Ascending aorta (tissue), 2 donors: ENCODE measurements at regions not wholly inside any gene's neighbourhood (a gene's known extent, or its start where the extent isn't known, plus 50 kb on each side); places are given as distances from the start of the nearest gene placed in this dataset.

ENCODE experiments used
- DNase-seq, 2 donors: peaks; one replicate each; pipeline ENCODE4 v3.0.0-alpha.2; 2019; ENCODE audit warnings: low spot score in 2 of 2
- H3K27ac ChIP-seq, 2 donors: fragments of 200-600 bp; sonication (generic); one replicate each; pipeline ENCODE4 v1.5.1; 2016 to 2017; ENCODE audit warnings: mild to moderate bottlenecking in 1 of 2
- H3K27me3 ChIP-seq: fragments of 200-600 bp; sonication (generic); one replicate; pipeline ENCODE4 v1.5.1; 2017
- H3K36me3 ChIP-seq, 2 donors: fragments of 200-600 bp; sonication (generic); one replicate each; pipeline ENCODE4 v1.5.1; 2016
- H3K4me1 ChIP-seq, 2 donors: fragments of 200-600 bp; sonication (generic); one replicate each; pipeline ENCODE4 v1.5.1; 2016 to 2017; ENCODE audit warnings: mild to moderate bottlenecking in 1 of 2
- H3K4me3 ChIP-seq, 2 donors: fragments of 200-600 bp; sonication (generic); one replicate each; pipeline ENCODE4 v1.5.1; 2016 to 2017; ENCODE audit warnings: mild to moderate bottlenecking in 1 of 2
- H3K9me3 ChIP-seq, 2 donors: fragments of 200-600 bp; sonication (generic); one replicate each; pipeline ENCODE4 v1.5.1; 2016
- intact Hi-C: fragments of 100-400 bp; cut with DNase I; formaldehyde crosslinking; loops from one replicate; pipeline ENCODE4 v1.15.1; 2023
- TF ChIP-seq, protein P1 (sequence below), 3 experiments: fragments of 200-600 bp in 2 of 3; fragments of 450-650 bp in 1 of 3; sonication (generic) in 2 of 3; IDR thresholded peaks; one replicate each; pipeline ENCODE4 v1.5.1; 2016 to 2019; ENCODE audit warnings: antibody characterized with exemption in 3 of 3, mild to moderate bottlenecking in 1 of 3, moderate library complexity in 1 of 3

DNA sequence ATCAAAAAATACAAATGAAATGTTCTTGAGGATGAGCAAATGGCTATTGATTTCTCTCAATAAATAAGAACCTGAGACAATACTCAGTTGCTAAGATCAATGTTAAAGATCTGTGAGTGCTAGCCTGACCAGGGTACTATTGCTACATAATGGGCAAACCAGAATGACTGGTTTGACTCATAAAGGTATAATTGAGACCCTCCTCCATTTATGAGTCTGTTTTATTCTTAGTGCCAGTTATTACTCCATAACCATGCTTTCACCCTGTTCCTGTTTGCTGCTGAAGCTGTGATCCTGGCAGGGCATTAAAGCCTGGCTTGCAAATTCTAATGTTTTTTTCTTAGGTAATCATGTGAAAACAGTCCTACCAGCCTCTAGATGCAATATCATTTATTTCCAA, 56.6 kb upstream of the PPM1B start:
- intact Hi-C loops, result no loop called here

DNA sequence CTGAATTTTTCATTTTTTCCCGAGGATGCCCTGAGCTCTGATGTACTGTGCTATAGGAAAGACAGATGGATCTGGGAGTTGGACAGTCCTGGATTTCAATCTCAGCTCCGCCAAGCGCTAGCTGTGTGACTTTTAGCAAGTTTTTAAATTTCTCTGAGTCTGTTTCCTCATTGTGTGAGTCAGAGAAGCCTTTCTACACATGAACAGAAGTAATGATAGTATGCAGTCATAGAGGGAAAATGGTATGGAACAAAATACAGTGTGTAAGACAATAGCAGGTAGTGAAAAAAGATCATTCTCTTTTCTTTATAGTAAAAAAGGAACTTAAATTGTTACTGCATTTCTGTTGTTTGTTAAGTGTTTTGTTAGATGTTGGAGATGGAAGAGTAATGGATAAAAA, 52.4 kb upstream of the PPM1B start:
- Histone ChIP-seq H3K4me3 (no peak overlapping the region), H3K36me3 (no peaks in the 10 kb centered on the region), H3K9me3 (no peaks in the 10 kb centered on the region), H3K27me3 (no peaks in the 10 kb centered on the region), H3K27ac (no peak overlapping the region), H3K4me1 (no peaks in the 10 kb centered on the region)
- DNase-seq, result no peak
- intact Hi-C loops, result no loop called here
- TF ChIP-seq, protein P1, sequence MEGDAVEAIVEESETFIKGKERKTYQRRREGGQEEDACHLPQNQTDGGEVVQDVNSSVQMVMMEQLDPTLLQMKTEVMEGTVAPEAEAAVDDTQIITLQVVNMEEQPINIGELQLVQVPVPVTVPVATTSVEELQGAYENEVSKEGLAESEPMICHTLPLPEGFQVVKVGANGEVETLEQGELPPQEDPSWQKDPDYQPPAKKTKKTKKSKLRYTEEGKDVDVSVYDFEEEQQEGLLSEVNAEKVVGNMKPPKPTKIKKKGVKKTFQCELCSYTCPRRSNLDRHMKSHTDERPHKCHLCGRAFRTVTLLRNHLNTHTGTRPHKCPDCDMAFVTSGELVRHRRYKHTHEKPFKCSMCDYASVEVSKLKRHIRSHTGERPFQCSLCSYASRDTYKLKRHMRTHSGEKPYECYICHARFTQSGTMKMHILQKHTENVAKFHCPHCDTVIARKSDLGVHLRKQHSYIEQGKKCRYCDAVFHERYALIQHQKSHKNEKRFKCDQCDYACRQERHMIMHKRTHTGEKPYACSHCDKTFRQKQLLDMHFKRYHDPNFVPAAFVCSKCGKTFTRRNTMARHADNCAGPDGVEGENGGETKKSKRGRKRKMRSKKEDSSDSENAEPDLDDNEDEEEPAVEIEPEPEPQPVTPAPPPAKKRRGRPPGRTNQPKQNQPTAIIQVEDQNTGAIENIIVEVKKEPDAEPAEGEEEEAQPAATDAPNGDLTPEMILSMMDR (IDR thresholded peaks at IDR 0.05), result no peak

More for the DNA sequence above, 56.6 kb upstream of the PPM1B start:
- Histone ChIP-seq H3K27ac (no peak overlapping the region), H3K27me3 (no peaks in the 10 kb centered on the region), H3K4me3 (no peak overlapping the region), H3K9me3 (no peaks in the 10 kb centered on the region), H3K4me1 (no peaks in the 10 kb centered on the region), H3K36me3 (no peaks in the 10 kb centered on the region)
- DNase-seq, result no peak
- TF ChIP-seq, protein P1 (IDR thresholded peaks at IDR 0.05), result no peak

GRCh38 chr2:44118257-44118656, 50.4 kb upstream of the PPM1B start:
- intact Hi-C loops, result no loop called here
- Histone ChIP-seq H3K9me3 (no peaks in the 10 kb centered on the region), H3K27me3 (no peaks in the 10 kb centered on the region), H3K27ac (no peak overlapping the region), H3K4me3 (no peak overlapping the region), H3K4me1 (no peaks in the 10 kb centered on the region), H3K36me3 (no peaks in the 10 kb centered on the region)
- no peak for DNase-seq
- TF ChIP-seq, protein P1 (IDR thresholded peaks at IDR 0.05), result no peak
